ENCODE measurements at regions not wholly inside any gene's neighbourhood (a gene's known extent, or its start where the extent isn't known, plus 50 kb on each side); places are given as distances from the start of the nearest gene placed in this dataset.

- no peak overlapping the region for H3K4me3 ChIP-seq (ENCODE audit: low read depth, low read length)
- no peak for TF ChIP-seq CTCF (IDR thresholded peaks at IDR 0.05; ENCODE audit: insufficient read depth, low read length)
- no peak for DNase-seq (ENCODE audit: low read depth)
Observed at GRCh38 chr4:23741681-23742191, 148.1 kb downstream of the PPARGC1A start.

GRCh38 chr4:23737571-23737970 lies 152.3 kb downstream of the PPARGC1A start:
- no peak overlapping the region for H3K4me3 ChIP-seq (ENCODE audit: low read depth, low read length)
- DNase-seq (ENCODE audit: low read depth), result no peak
- TF ChIP-seq CTCF (IDR thresholded peaks at IDR 0.05; ENCODE audit: insufficient read depth, low read length), result no peak

- no peak for TF ChIP-seq CTCF (IDR thresholded peaks at IDR 0.05; ENCODE audit: insufficient read depth, low read length)
- H3K4me3 ChIP-seq (ENCODE audit: low read depth, low read length), result no peak overlapping the region
- DNase-seq (ENCODE audit: low read depth), result no peak
Observed at GRCh38 chr4:23736466-23736865, 153.4 kb downstream of the PPARGC1A start.

GRCh38 chr4:23734000-23734399 lies 155.8 kb downstream of the PPARGC1A start:
- no peak overlapping the region for H3K4me3 ChIP-seq (ENCODE audit: low read depth, low read length)
- no peak for DNase-seq (ENCODE audit: low read depth)
- TF ChIP-seq CTCF (IDR thresholded peaks at IDR 0.05; ENCODE audit: insufficient read depth, low read length), result no peak

- DNase-seq (ENCODE audit: low read depth), result no peak
- no peak overlapping the region for H3K4me3 ChIP-seq (ENCODE audit: low read depth, low read length)
- no peak for TF ChIP-seq CTCF (IDR thresholded peaks at IDR 0.05; ENCODE audit: insufficient read depth, low read length)
Observed at GRCh38 chr4:23733476-23733875, 156.4 kb downstream of the PPARGC1A start.

GRCh38 chr4:23730998-23731397 lies 158.8 kb downstream of the PPARGC1A start:
- DNase-seq (ENCODE audit: low read depth), result no peak
- TF ChIP-seq CTCF (IDR thresholded peaks at IDR 0.05; ENCODE audit: insufficient read depth, low read length), result no peak
- H3K4me3 ChIP-seq (ENCODE audit: low read depth, low read length), result no peak overlapping the region

- no peak for TF ChIP-seq CTCF (IDR thresholded peaks at IDR 0.05; ENCODE audit: insufficient read depth, low read length)
- DNase-seq (ENCODE audit: low read depth), result peak; percentile 2
- H3K4me3 ChIP-seq (ENCODE audit: low read depth, low read length), result no peak overlapping the region
Observed at GRCh38 chr4:23728971-23729370, 160.9 kb downstream of the PPARGC1A start.
